A673 (cell line): ENCODE measurements at regions not wholly inside any gene's neighbourhood (a gene's known extent, or its start where the extent isn't known, plus 50 kb on each side); places are given as distances from the start of the nearest gene placed in this dataset.

ENCODE experiments used
- BruUV-seq: library from RNA; stranded (reverse); fragments of 400-500 nt; replicated peaks from 2 replicates; lab custom pipeline; 2021; lab: Mats Ljungman, UMichigan
- CTCF ChIA-PET: fragments of 300-600 bp; sonication (Branson Sonifier 250); formaldehyde crosslinking; loops from one replicate; lab custom pipeline; 2022; ENCODE audit warnings: antibody characterized with exemption; lab: Charles Lee
- POLR2A ChIA-PET: fragments of 300-600 bp; sonication (Branson Sonifier 250); formaldehyde crosslinking; loops from one replicate; lab custom pipeline; 2022; ENCODE audit warnings: antibody characterized with exemption; ENCODE audit not compliant: low non-redundant PET; lab: Charles Lee
- DNase-seq: peaks from one replicate; pipeline ENCODE4 v3.0.0-alpha.2; 2015; ENCODE audit warnings: low spot score
- H3K27ac ChIP-seq: fragments of 200-600 bp; sonication (generic); 2 replicates; pipeline ENCODE4 v1.5.1; 2016; ENCODE audit warnings: mixed run types, low read depth, mild to moderate bottlenecking, mixed read lengths, antibody characterized with exemption, low read length; ENCODE audit not compliant: poor library complexity, severe bottlenecking
- H3K27me3 ChIP-seq: fragments of 200-600 bp; sonication (generic); replicated peaks from 2 replicates; pipeline ENCODE4 v1.6.1; 2017; ENCODE audit warnings: mixed run types, low read depth, mild to moderate bottlenecking, mixed read lengths, antibody characterized with exemption, low read length; ENCODE audit not compliant: insufficient read depth, poor library complexity
- H3K36me3 ChIP-seq: fragments of 200-600 bp; sonication (generic); 2 replicates; pipeline ENCODE4 v1.6.1; 2016; ENCODE audit warnings: mixed run types, mild to moderate bottlenecking, mixed read lengths, antibody characterized with exemption, low read length; ENCODE audit not compliant: insufficient read depth, poor library complexity, severe bottlenecking
- H3K4me1 ChIP-seq: fragments of 200-600 bp; sonication (generic); 2 replicates; pipeline ENCODE4 v1.6.1; 2017; ENCODE audit warnings: mixed run types, mild to moderate bottlenecking, mixed read lengths, antibody characterized with exemption, low read length; ENCODE audit not compliant: insufficient read depth, poor library complexity, severe bottlenecking
- H3K4me3 ChIP-seq: fragments of 200-600 bp; sonication (generic); 2 replicates; pipeline ENCODE4 v1.5.1; 2016; ENCODE audit warnings: low read depth, mixed run types, mild to moderate bottlenecking, mixed read lengths, low read length; ENCODE audit not compliant: poor library complexity, severe bottlenecking
- H3K9me3 ChIP-seq: fragments of 200-600 bp; sonication (generic); 2 replicates; pipeline ENCODE4 v1.6.1; 2016; ENCODE audit warnings: mixed run types, low read depth, mild to moderate bottlenecking, mixed read lengths, antibody characterized with exemption, low read length; ENCODE audit not compliant: poor library complexity, severe bottlenecking
- CTCF ChIP-seq: fragments of 300-800, 200-600 bp; sonication (generic); conservative IDR thresholded peaks from 2 replicates; pipeline ENCODE4 v1.5.1; 2017; ENCODE audit warnings: low read depth, mild to moderate bottlenecking, antibody characterized with exemption, low read length, moderate library complexity, mixed read lengths
- EZH2 ChIP-seq: fragments of 200-600 bp; sonication (generic); IDR thresholded peaks from 2 replicates; pipeline ENCODE4 v1.6.1; 2017; ENCODE audit warnings: borderline replicate concordance, low read depth, mild to moderate bottlenecking, mixed read lengths, antibody characterized with exemption, low read length; ENCODE audit not compliant: poor library complexity, severe bottlenecking
- intact Hi-C: fragments of 100-400 bp; cut with micrococcal nuclease; formaldehyde crosslinking; loops from one replicate; pipeline ENCODE4 v1.10.0; 2022; ENCODE audit not compliant: unreplicated experiment

DNA sequence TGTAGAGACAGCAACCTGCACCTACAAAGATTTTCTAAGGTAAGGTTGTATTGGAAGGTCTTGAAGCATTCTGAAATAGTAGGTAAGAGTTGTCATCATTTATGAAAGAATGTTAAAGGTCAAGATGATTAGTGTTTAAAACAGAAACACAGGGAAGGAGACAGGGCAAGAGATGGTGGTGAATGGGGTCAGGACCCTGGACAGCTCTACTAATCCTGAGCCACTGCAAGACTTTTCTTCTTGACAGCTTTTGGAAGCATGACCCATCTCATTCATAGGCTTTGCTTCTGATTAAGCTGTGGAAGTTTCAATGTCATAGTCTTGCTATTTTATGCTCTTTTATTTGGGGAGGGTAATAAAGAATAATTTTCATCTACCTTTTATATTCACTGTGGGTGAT, 75.5 kb upstream of the CAND1 start:
- DNase-seq = peak; percentile 33
- no peak for TF ChIP-seq CTCF
- TF ChIP-seq EZH2 = no peak
- no peak overlapping the region for H3K4me3 ChIP-seq
- H3K36me3 ChIP-seq = no peaks in the 10 kb centered on the region
- H3K27me3 ChIP-seq = peaks cover 43% of the 10 kb centered on the region
- H3K27ac ChIP-seq = no peak overlapping the region
- BruUV-seq = no TSS peak
- ChIA-PET POLR2A (no interaction called here), CTCF (interaction anchor here (0.6 kb wide), 1 partner anchor 28 kb away, joined by 3 read pairs; no protein-coding TSS in a partner anchor)
- H3K4me1 ChIP-seq = no peaks in the 10 kb centered on the region
- no peaks in the 10 kb centered on the region for H3K9me3 ChIP-seq
- intact Hi-C loops = no loop called here

DNA sequence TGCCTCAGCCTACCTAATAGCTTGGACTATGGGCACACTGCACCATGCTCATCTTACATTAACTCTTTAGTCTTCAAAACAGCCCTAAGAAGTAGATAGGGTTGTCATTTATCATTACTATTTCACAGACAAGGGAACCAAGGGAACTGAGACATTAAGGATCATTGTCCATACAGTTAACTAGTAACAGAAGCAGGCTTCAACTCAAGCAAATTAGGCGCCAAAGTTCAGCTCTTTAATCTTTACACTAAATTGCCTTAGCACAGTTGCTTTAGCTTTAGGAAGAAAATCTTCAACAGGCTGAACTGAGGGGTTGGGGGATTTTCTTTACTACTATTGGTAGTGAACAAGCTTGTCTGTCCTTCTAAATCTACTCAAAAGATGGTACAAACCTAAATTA, 68.8 kb upstream of the CAND1 start:
- H3K27me3 ChIP-seq = peaks cover 10% of the 10 kb centered on the region
- H3K4me1 ChIP-seq = no peaks in the 10 kb centered on the region
- BruUV-seq = no TSS peak
- no peaks in the 10 kb centered on the region for H3K36me3 ChIP-seq
- ChIA-PET CTCF (no interaction called here), POLR2A (no interaction called here)
- TF ChIP-seq EZH2 (no peak), CTCF (no peak)
- H3K4me3 ChIP-seq = no peak overlapping the region
- no peak overlapping the region for H3K27ac ChIP-seq
- H3K9me3 ChIP-seq = no peaks in the 10 kb centered on the region
- no peak for DNase-seq
- intact Hi-C loops = no loop called here

- H3K9me3 ChIP-seq = no peaks in the 10 kb centered on the region
- POLR2A ChIA-PET = no interaction called here
- no peaks in the 10 kb centered on the region for H3K4me1 ChIP-seq
- H3K36me3 ChIP-seq = no peaks in the 10 kb centered on the region
- no peak for DNase-seq
- BruUV-seq = no TSS peak
- no peak overlapping the region for H3K27ac ChIP-seq
- CTCF ChIA-PET = interaction anchor here (0.5 kb wide), 1 partner anchor 1022 kb away, joined by 9 read pairs; no protein-coding TSS in a partner anchor
- no peak overlapping the region for H3K4me3 ChIP-seq
- TF ChIP-seq EZH2 = no peak
- no peak for TF ChIP-seq CTCF
- intact Hi-C loops = no loop called here
- H3K27me3 ChIP-seq = peaks cover 7% of the 10 kb centered on the region
These were observed 67.0 kb upstream of the CAND1 start for GRCh38 chr12:67202011-67202677.
